ENCODE measurements at regions not wholly inside any gene's neighbourhood (a gene's known extent, or its start where the extent isn't known, plus 50 kb on each side); places are given as distances from the start of the nearest gene placed in this dataset.
"Not testable (repeated sequence)": the region's sequence is repeated elsewhere in the genome, so short reads cannot be mapped to it uniquely, and the experiment has no call there.

GRCh38 chr5:106698169-106698568 lies 972.6 kb downstream of the EFNA5 start:
- DNase-seq (ENCODE audit: low spot score): no peak

- no peak for DNase-seq (ENCODE audit: low spot score)
These were observed 979.0 kb downstream of the EFNA5 start for GRCh38 chr5:106691701-106692100.

GRCh38 chr5:106690585-106690984 lies 980.2 kb downstream of the EFNA5 start:
- DNase-seq (ENCODE audit: low spot score): no peak

- no peak for DNase-seq (ENCODE audit: low spot score)
These were observed 990.4 kb downstream of the EFNA5 start for GRCh38 chr5:106680330-106680729.

- DNase-seq (ENCODE audit: low spot score): no peak
These were observed 993.7 kb downstream of the EFNA5 start for GRCh38 chr5:106677057-106677456.

GRCh38 chr5:106675687-106676086 lies 995.0 kb downstream of the EFNA5 start:
- DNase-seq (ENCODE audit: low spot score): no peak

GRCh38 chr5:106673941-106674340 lies 996.8 kb downstream of the EFNA5 start:
- no peak for DNase-seq (ENCODE audit: low spot score)

- no peak for DNase-seq (ENCODE audit: low spot score)
These were observed 1008.9 kb downstream of the EFNA5 start for GRCh38 chr5:106661866-106662265.

- DNase-seq (ENCODE audit: low spot score): no peak
These were observed 1010.1 kb downstream of the EFNA5 start for GRCh38 chr5:106660681-106661080.

GRCh38 chr5:106658150-106658549 lies 1012.6 kb downstream of the EFNA5 start:
- no peak for DNase-seq (ENCODE audit: low spot score)

GRCh38 chr5:106656821-106657220 lies 1013.9 kb downstream of the EFNA5 start:
- DNase-seq (ENCODE audit: low spot score): no peak

GRCh38 chr5:106649031-106649430 lies 1021.7 kb downstream of the EFNA5 start:
- DNase-seq (ENCODE audit: low spot score): no peak

- no peak for DNase-seq (ENCODE audit: low spot score)
These were observed 1022.3 kb downstream of the EFNA5 start for GRCh38 chr5:106648401-106648800.

- DNase-seq (ENCODE audit: low spot score): no peak
These were observed 1024.6 kb downstream of the EFNA5 start for GRCh38 chr5:106646106-106646505.

GRCh38 chr5:106640511-106640910 lies 1030.2 kb downstream of the EFNA5 start:
- no peak for DNase-seq (ENCODE audit: low spot score)

- no peak for DNase-seq (ENCODE audit: low spot score)
These were observed 1031.2 kb downstream of the EFNA5 start for GRCh38 chr5:106639488-106639887.

GRCh38 chr5:106637275-106637674 lies 1033.5 kb downstream of the EFNA5 start:
- no peak for DNase-seq (ENCODE audit: low spot score)

- DNase-seq (ENCODE audit: low spot score): no peak
These were observed 1036.4 kb downstream of the EFNA5 start for GRCh38 chr5:106634375-106634774.

- no peak for DNase-seq (ENCODE audit: low spot score)
These were observed 1036.9 kb downstream of the EFNA5 start for GRCh38 chr5:106633825-106634224.

- DNase-seq (ENCODE audit: low spot score): not testable (repeated sequence)
These were observed 1042.3 kb downstream of the EFNA5 start for GRCh38 chr5:106628456-106628855.

GRCh38 chr5:106610041-106610440 lies 1060.7 kb downstream of the EFNA5 start:
- DNase-seq (ENCODE audit: low spot score): no peak

GRCh38 chr5:106601620-106602019 lies 1069.1 kb downstream of the EFNA5 start:
- no peak for DNase-seq (ENCODE audit: low spot score)

GRCh38 chr5:106600803-106601202 lies 1069.9 kb downstream of the EFNA5 start:
- DNase-seq (ENCODE audit: low spot score): no peak

- DNase-seq (ENCODE audit: low spot score): no peak
These were observed 1074.9 kb downstream of the EFNA5 start for GRCh38 chr5:106595864-106596263.

- DNase-seq (ENCODE audit: low spot score): no peak
These were observed 1086.5 kb downstream of the EFNA5 start for GRCh38 chr5:106584268-106584667.

Data from hepatic stellate cell (primary cell).